Endothelial cell of umbilical vein (primary cell): ENCODE measurements at regions not wholly inside any gene's neighbourhood (a gene's known extent, or its start where the extent isn't known, plus 50 kb on each side); places are given as distances from the start of the nearest gene placed in this dataset.

Experiments used
- EZH2 ChIP-seq: IDR thresholded peaks from 2 replicates; pipeline ENCODE4 v1.6.1; 2012; ENCODE audit warnings: borderline replicate concordance, low read depth, mild to moderate bottlenecking, moderate library complexity, low read length, inconsistent platforms; ENCODE audit not compliant: severe bottlenecking
- JUN ChIP-seq: IDR thresholded peaks from 2 replicates; pipeline ENCODE4 v1.6.1; 2011; ENCODE audit warnings: borderline replicate concordance, low read depth; ENCODE audit not compliant: insufficient read length, insufficient read depth
- POLR2AphosphoS5 ChIP-seq: IDR thresholded peaks from 2 replicates; pipeline ENCODE4 v1.6.1; 2012; ENCODE audit warnings: low read depth, mild to moderate bottlenecking, control low read depth, low read length, moderate library complexity; ENCODE audit not compliant: insufficient read depth
- TF ChIP-seq, protein P1 (sequence below), 2 donors: IDR thresholded peaks; 1 replicate in 1 of 2; 2 replicates in 1 of 2; pipeline ENCODE4 v1.5.1; 2011; ENCODE audit warnings: low read length in 2 of 2, mild to moderate bottlenecking in 2 of 2, moderate library complexity in 2 of 2, control low read depth in 1 of 2, inconsistent platforms in 1 of 2, low read depth in 1 of 2; ENCODE audit not compliant: insufficient read depth in 1 of 2; ENCODE audit errors: extremely low read depth in 1 of 2

DNA sequence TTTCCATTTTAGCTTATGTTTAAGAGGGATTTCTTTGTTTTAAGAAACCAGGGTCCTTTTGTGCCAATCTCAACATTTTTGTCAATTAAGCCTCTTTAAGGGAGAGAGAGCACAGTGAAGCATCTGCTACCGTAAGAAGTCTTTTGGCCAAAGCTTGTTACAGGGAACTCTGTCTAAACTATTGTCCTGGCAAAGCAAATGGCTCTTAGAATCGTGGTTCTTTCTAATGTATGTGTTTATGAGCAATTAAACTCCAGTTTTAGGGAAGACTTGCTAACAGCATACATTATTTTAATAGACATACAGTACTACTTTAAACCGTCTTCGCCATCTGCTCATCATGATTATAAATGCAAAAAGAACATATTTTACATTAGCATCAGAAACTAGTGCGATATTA, 202.1 kb downstream of the CDCA7 start:
- TF ChIP-seq, protein P1, sequence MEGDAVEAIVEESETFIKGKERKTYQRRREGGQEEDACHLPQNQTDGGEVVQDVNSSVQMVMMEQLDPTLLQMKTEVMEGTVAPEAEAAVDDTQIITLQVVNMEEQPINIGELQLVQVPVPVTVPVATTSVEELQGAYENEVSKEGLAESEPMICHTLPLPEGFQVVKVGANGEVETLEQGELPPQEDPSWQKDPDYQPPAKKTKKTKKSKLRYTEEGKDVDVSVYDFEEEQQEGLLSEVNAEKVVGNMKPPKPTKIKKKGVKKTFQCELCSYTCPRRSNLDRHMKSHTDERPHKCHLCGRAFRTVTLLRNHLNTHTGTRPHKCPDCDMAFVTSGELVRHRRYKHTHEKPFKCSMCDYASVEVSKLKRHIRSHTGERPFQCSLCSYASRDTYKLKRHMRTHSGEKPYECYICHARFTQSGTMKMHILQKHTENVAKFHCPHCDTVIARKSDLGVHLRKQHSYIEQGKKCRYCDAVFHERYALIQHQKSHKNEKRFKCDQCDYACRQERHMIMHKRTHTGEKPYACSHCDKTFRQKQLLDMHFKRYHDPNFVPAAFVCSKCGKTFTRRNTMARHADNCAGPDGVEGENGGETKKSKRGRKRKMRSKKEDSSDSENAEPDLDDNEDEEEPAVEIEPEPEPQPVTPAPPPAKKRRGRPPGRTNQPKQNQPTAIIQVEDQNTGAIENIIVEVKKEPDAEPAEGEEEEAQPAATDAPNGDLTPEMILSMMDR (IDR thresholded peaks at IDR 0.05; ENCODE audit: extremely low read depth in 1 of 2, insufficient read depth in 1 of 2, low read depth in 1 of 2, low read length in 2 of 2), result no peak
- TF ChIP-seq EZH2 (no peak), POLR2AphosphoS5 (no peak), JUN (no peak)
